Suprapubic skin (tissue), 4 donors: ENCODE measurements at regions not wholly inside any gene's neighbourhood (a gene's known extent, or its start where the extent isn't known, plus 50 kb on each side); places are given as distances from the start of the nearest gene placed in this dataset.

Source experiments
- DNase-seq, 2 donors: peaks; one replicate each; pipeline ENCODE4 v3.0.0-alpha.2; 2019; ENCODE audit warnings: low spot score in 2 of 2
- H3K27ac ChIP-seq: fragments of 200-600 bp; sonication (generic); one replicate; pipeline ENCODE4 v1.5.1; 2019
- H3K27me3 ChIP-seq: fragments of 200-600 bp; sonication (generic); one replicate; pipeline ENCODE4 v1.5.1; 2019
- H3K36me3 ChIP-seq: fragments of 200-600 bp; sonication (generic); one replicate; pipeline ENCODE4 v1.5.1; 2019
- H3K4me1 ChIP-seq: fragments of 200-600 bp; sonication (generic); one replicate; pipeline ENCODE4 v1.5.1; 2019
- H3K4me3 ChIP-seq: fragments of 200-600 bp; sonication (generic); one replicate; pipeline ENCODE4 v1.5.1; 2019; ENCODE audit warnings: mild to moderate bottlenecking
- H3K9me3 ChIP-seq: fragments of 200-600 bp; sonication (generic); one replicate; pipeline ENCODE4 v1.5.1; 2019
- EP300 ChIP-seq: sonication (generic); formaldehyde crosslinking; IDR thresholded peaks from one replicate; pipeline ENCODE4 v1.6.1; 2017; ENCODE audit warnings: antibody characterized with exemption
- POLR2A ChIP-seq, 2 donors: fragments of 450-650 bp; IDR thresholded peaks; one replicate each; pipeline ENCODE4 v1.6.1; 2017; ENCODE audit warnings: antibody characterized with exemption in 2 of 2, mild to moderate bottlenecking in 2 of 2, moderate library complexity in 2 of 2
- POLR2AphosphoS5 ChIP-seq, 3 donors: sonication (generic); formaldehyde crosslinking; IDR thresholded peaks; one replicate each; pipeline ENCODE4 v1.6.1; 2017; ENCODE audit warnings: antibody characterized with exemption in 3 of 3
- WGBS: methylation state at CpG from one replicate; pipeline ENCODE4 v1.1.5; 2018; 5-methylcytosine and 5-hydroxymethylcytosine counted together
- TF ChIP-seq, protein P1 (sequence below), 2 donors: fragments of 200-600 bp in 1 of 2; fragments of 450-650 bp in 1 of 2; sonication (generic) in 1 of 2; IDR thresholded peaks; one replicate each; pipeline ENCODE4 v1.5.1; 2016 to 2019; ENCODE audit warnings: antibody characterized with exemption in 2 of 2, mild to moderate bottlenecking in 1 of 2, moderate library complexity in 1 of 2

DNA sequence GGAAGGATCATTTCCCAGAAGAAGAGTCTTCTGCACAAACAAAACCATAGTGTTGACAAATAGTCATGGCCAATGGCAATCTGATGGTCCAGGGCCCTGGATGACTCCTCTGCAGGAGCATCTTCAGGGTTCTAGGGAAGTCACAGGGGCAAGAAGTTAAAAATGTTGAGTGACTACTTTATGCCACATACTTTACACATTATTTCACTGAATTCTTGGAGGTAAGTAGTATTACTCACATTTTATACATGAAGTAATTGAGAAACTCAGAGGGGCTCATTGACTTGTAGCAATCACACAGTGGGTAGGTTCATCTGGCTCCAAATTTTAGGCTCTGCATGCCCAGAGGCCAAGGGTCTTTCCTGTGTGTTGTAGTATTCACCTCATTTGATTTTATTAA, 430.2 kb upstream of the MCTP2 start:
- Histone ChIP-seq H3K27ac (no peak overlapping the region), H3K4me1 (peaks cover 10% of the 10 kb centered on the region), H3K4me3 (no peak overlapping the region), H3K36me3 (no peaks in the 10 kb centered on the region), H3K9me3 (no peaks in the 10 kb centered on the region), H3K27me3 (no peaks in the 10 kb centered on the region)
- TF ChIP-seq POLR2A (IDR thresholded peaks at IDR 0.05) (no peak), EP300 (no peak), POLR2AphosphoS5 (IDR thresholded peaks at IDR 0.05) (no peak)
- TF ChIP-seq, protein P1, sequence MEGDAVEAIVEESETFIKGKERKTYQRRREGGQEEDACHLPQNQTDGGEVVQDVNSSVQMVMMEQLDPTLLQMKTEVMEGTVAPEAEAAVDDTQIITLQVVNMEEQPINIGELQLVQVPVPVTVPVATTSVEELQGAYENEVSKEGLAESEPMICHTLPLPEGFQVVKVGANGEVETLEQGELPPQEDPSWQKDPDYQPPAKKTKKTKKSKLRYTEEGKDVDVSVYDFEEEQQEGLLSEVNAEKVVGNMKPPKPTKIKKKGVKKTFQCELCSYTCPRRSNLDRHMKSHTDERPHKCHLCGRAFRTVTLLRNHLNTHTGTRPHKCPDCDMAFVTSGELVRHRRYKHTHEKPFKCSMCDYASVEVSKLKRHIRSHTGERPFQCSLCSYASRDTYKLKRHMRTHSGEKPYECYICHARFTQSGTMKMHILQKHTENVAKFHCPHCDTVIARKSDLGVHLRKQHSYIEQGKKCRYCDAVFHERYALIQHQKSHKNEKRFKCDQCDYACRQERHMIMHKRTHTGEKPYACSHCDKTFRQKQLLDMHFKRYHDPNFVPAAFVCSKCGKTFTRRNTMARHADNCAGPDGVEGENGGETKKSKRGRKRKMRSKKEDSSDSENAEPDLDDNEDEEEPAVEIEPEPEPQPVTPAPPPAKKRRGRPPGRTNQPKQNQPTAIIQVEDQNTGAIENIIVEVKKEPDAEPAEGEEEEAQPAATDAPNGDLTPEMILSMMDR (IDR thresholded peaks at IDR 0.05): no peak
- DNase-seq: no peak

DNA sequence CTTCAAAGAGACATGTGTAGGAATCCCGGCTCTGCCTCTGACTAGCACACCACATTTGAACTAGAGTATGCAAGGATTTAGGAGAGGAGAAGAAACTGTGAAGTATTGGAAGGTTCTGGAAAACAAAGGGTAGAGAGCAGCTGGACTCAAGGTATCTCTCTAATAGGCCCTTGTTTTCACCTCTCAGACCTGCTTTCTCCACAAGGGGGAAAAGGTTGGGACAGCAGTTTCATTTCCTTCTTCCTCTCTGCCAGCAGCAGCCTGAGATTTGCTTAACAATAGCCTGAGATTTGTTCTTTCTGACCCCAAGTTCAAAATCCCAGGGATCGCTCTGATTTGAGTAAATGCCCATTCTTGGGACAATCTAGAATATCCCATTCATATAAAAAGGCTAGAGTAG, 430.6 kb upstream of the MCTP2 start:
- H3K27ac ChIP-seq: no peak overlapping the region
- peaks cover 10% of the 10 kb centered on the region for H3K4me1 ChIP-seq
- no peak for DNase-seq
- no peaks in the 10 kb centered on the region for H3K36me3 ChIP-seq
- H3K27me3 ChIP-seq: no peaks in the 10 kb centered on the region
- no peaks in the 10 kb centered on the region for H3K9me3 ChIP-seq
- 90% methylated on average over 2 of the region's 2 CpGs for WGBS
- TF ChIP-seq POLR2A (IDR thresholded peaks at IDR 0.05) (no peak), POLR2AphosphoS5 (IDR thresholded peaks at IDR 0.05) (no peak), EP300 (no peak)
- TF ChIP-seq, protein P1 (IDR thresholded peaks at IDR 0.05): no peak
- no peak overlapping the region for H3K4me3 ChIP-seq

DNA sequence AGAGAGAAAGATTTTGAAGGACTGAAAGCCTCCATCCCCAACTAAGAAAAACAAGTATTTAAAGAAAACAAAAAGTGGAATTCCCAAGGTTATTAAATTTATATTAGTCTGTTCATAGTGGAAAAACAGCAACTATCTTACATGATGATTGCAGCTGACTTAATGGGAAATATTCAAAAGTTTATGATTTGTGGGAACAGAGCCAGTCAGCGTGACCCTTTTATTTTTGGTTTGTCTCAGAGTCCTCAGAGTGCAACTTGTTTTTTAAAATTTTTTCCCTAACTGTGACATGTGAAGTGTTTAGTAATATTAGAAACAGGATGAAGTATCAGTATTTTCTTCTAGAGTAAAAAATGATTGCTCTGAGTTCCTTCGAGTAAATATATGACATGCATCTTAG, 441.9 kb upstream of the MCTP2 start:
- Histone ChIP-seq H3K9me3 (no peaks in the 10 kb centered on the region), H3K4me1 (no peaks in the 10 kb centered on the region), H3K27ac (no peak overlapping the region), H3K27me3 (no peaks in the 10 kb centered on the region), H3K4me3 (no peak overlapping the region), H3K36me3 (no peaks in the 10 kb centered on the region)
- 75% methylated on average over 2 of the region's 2 CpGs for WGBS
- no peak for TF ChIP-seq POLR2AphosphoS5 (IDR thresholded peaks at IDR 0.05)
- DNase-seq: no peak

DNA sequence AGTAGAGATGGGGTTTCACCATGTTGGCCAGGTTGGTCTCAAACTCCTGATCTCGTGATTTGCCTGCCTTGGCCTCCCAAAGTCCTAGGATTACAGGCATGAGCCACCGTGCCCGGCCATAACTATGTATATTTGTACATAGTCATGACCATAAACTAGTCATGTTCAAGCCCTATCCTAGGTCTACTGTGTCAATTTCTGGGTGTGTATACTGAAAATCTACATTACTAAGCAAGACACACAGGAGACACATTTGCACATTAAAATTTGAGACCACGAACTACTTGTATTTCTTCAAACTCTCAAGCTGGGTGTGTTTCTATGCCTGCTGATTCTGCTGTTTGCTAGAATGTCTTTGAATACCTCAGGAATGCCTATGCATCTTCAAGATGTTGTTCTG, 451.3 kb upstream of the MCTP2 start:
- no peaks in the 10 kb centered on the region for H3K36me3 ChIP-seq
- no peaks in the 10 kb centered on the region for H3K27me3 ChIP-seq
- no peak overlapping the region for H3K4me3 ChIP-seq
- 84% methylated on average over 4 of the region's 4 CpGs for WGBS
- no peaks in the 10 kb centered on the region for H3K9me3 ChIP-seq
- no peak overlapping the region for H3K27ac ChIP-seq
- DNase-seq: no peak
- H3K4me1 ChIP-seq: no peaks in the 10 kb centered on the region
- no peak for TF ChIP-seq POLR2AphosphoS5 (IDR thresholded peaks at IDR 0.05)
- TF ChIP-seq POLR2A (IDR thresholded peaks at IDR 0.05): no peak
- no peak for TF ChIP-seq EP300
- TF ChIP-seq, protein P1 (IDR thresholded peaks at IDR 0.05): no peak

DNA sequence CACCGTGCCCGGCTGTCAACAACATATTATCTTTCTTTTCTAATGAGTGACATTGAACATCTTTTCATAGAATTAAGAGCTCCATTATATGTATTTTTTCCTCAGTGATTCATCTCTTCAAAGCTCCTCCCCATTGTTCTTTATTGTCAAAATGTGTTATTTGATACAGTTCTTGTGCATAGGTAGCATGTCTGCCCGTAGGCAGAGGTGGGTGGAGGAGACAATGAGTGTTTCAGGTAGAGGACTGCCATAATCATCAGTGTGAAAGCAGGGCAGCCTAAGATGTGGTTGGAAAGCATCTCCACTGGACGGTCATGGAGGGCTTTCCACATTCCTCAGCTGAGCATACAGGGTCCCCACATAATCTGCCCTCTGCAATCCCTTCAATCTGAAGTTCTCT, 452.0 kb upstream of the MCTP2 start:
- no peaks in the 10 kb centered on the region for H3K9me3 ChIP-seq
- TF ChIP-seq, protein P1 (IDR thresholded peaks at IDR 0.05): no peak
- no peak for TF ChIP-seq EP300
- TF ChIP-seq POLR2A (IDR thresholded peaks at IDR 0.05): no peak
- TF ChIP-seq POLR2AphosphoS5 (IDR thresholded peaks at IDR 0.05): no peak
- H3K27me3 ChIP-seq: no peaks in the 10 kb centered on the region
- no peak overlapping the region for H3K27ac ChIP-seq
- H3K36me3 ChIP-seq: no peaks in the 10 kb centered on the region
- no peak for DNase-seq
- H3K4me1 ChIP-seq: no peaks in the 10 kb centered on the region
- no peak overlapping the region for H3K4me3 ChIP-seq
- WGBS: 85% methylated on average over 4 of the region's 4 CpGs
